GM19395 (cell line): ENCODE measurements at regions not wholly inside any gene's neighbourhood (a gene's known extent, or its start where the extent isn't known, plus 50 kb on each side); places are given as distances from the start of the nearest gene placed in this dataset.
"Not testable (repeated sequence)": the region's sequence is repeated elsewhere in the genome, so short reads cannot be mapped to it uniquely, and the experiment has no call there.

ENCODE experiments used
- ATAC-seq: cut with Tn5 transposase; IDR thresholded peaks from one replicate; pipeline ENCODE4 v1.9.1; 2021; ENCODE audit warnings: mild to moderate bottlenecking, moderate library complexity; ENCODE audit not compliant: unreplicated experiment

DNA sequence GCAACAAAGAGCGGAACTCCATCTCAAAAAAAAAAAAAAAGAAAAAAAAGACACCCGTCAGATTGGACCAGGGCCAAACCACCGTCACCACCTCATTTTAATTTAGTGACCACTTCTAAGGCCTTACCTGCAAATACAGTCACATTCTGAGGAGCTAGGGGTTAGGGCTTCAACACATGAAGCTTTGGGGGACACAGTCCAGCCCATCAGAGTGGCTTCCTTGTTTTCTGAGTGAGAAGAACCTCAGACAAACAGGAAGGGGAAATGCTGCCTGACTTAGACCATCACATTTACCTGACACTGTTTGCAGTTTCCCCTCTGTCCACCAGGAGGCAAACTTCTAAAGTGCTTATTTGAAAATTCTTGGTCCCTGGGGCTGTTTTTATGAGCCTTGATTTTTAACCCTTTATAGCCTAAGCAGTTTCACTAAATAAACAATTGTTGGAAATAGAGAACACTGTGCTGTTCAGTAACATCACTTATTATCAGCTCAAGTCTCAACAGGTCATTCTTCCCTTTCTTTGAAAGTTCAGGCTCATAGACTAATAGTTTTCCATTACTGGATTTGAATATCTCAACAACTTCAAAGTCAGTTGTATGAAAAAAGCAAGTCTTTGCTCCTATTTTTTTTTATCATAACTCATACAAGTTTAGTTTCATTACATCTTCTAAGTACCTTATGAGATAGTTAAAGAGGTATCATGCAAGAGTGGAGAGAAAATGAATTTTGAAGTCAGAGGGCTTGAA, 74.9 kb upstream of the WASF3 start:
- ATAC-seq: peak; percentile 73

DNA sequence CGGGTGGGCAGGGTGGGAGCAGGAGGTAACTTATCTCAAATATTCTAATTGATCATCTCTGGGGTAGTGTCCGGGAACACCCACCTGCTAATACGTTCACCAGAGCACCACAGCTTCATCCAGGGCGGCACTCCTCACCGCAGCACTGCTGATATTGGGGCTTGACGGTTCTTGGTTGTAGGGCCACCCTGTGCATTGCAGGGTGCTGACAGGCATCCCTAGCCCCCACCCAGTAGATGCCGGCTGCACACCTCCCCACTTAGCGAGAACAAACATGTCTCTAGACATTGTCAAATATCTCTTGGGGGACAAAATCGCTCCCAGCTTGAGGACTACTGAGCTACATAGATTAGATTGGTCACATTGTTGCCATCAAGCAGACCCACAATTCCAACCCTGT, 73.9 kb upstream of the WASF3 start:
- ATAC-seq: no peak

DNA sequence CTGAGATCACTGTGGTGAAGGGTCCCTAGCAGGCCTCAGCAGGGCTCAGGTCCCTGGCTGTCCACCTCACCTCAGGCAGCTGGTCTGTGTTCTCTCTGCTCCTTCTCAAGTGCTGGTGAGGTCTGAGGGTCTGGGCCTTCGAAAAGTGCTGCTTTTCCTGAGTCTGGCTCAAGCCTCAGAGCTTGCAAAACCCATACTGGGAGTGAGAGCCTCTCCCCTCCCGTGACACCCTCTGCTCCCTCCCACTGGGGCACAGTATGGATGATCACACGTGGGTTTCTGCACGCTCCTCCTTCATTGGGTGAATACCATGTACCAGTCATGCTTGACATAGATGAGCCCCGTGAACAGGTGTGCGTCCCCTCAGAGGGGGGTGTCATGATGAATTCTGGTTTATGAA, 73.3 kb upstream of the WASF3 start:
- no peak for ATAC-seq

DNA sequence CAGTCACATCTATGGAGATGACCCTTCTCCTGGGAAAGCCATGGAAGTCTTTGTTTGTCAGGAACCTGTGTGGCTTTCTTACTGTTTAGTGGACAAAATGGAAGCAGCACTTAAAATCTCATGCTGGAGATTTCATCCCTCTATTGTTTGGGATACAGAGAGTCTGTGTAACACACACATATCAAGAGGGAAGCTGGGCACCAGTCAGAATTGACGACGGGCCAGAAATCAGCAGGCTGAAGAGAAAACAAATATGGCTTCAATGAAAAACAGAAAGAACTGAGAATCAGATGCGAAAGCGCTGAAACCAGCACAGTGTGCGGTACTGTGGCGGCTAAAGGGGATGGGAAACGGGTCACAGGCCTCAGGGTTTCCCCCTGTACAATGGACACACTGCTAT, 72.2 kb upstream of the WASF3 start:
- no peak for ATAC-seq

DNA sequence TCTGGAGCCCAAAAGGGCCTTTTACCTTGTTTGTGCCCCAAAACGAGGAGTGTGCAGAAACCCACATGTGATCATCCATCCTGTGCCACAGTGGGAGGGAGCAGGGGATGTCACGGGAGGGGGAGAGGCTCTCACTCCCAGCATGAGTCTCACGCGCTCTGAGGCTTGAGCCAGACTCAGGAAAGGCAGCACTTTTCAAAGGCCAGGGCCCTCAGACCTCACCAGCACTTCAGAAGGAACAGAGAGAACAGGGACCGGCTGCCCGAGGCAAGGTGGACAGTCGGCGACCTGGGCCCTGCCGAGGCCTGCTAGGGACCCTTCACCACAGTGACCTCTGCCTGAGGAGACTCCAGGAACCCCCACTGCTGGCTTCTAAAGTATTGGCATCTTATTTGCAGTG, 71.7 kb upstream of the WASF3 start:
- ATAC-seq: no peak

DNA sequence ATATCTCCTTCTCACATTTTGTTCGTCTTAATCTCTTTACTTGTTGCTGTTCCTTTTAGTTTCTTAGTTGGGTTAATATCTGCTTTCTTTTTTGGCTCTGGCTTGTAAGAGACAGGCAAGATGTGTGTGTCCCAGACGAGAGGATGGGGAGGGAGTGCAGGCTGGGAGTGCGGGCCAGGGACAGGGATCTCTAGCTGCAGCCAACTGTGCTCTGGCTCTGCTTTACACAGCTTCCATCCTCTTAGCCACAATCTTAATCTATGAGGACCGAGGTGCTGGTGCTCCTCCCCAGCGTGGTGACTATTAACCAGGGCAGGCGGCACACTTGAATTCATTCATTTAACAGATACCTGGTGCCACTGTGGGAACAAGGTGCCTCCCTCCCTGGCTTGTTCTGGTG, 70.9 kb upstream of the WASF3 start:
- no peak for ATAC-seq

DNA sequence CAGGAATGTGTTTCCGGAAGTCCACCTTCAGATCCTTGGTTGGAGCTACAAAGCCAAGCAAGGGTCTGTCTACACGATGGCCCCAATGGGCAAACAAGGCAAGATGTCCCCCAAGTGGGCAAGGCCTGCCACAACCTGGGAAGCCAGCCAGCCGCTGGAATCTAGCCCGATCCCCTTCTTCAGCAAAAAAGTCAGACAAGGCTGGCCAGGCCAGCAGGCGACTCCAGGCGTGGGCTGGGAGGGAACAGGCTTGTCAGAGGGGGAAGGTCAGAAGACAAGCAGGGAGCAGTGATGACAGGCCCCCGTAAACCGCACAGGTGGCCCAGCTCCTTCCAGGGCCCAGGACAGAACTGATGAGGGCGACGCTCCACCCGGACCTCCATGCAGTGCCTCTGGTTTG, 69.7 kb upstream of the WASF3 start:
- no peak for ATAC-seq

DNA sequence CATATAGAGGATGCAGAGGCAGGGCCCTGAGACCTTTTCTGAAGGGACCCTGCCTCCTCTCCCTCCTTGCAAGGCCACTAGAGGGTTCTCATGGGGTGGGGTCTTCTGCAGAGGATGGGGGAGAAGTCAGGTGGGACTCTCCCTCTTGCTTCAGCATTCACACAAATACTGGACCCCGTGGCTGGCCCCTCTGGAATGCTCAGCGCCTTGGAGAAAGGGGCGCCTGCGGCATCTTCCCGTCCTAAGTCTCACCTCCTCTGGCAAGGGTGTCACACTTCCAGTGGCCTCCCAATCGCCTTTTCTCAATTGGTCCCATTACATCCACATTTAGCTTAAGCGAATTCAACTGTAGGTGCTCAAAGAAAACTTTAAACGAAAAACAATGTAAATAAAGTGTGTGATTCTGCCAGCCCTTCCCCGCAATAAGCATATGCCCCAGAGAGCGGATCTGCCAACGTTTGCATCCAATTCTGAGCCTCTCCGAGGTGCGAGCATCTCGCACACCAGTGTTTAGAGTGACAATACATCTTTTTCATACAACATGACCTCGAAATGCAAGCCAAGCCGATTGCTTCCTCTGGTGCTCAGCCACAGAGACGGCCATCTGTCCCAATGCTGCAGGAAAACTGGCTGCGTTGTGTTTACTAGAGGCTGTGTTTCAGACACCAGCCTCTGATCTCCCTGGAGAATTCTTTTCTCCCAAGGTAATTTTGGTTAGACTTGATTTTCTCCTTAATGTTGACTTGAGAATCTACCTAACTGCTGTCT, 69.1 kb upstream of the WASF3 start:
- no peak for ATAC-seq

DNA sequence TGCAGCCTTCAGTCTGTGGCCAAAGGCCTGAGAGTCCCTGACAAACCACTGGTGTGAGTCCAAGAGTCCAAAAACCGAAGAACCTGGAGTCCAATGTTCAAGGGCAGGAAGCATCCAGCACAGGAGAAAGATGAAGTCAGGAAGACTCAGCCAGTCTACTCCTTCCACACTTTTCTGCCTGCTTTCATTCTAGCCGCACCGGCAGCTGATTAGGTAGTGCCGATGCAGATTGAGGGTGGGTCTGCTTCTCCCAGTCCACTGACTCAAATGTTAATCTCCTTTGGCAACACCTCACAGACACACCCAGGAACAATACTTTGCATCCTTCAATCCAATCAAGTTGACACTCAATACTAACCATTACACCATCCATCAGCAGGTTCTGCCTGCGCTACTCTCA, 65.2 kb upstream of the WASF3 start:
- not testable (repeated sequence) for ATAC-seq

DNA sequence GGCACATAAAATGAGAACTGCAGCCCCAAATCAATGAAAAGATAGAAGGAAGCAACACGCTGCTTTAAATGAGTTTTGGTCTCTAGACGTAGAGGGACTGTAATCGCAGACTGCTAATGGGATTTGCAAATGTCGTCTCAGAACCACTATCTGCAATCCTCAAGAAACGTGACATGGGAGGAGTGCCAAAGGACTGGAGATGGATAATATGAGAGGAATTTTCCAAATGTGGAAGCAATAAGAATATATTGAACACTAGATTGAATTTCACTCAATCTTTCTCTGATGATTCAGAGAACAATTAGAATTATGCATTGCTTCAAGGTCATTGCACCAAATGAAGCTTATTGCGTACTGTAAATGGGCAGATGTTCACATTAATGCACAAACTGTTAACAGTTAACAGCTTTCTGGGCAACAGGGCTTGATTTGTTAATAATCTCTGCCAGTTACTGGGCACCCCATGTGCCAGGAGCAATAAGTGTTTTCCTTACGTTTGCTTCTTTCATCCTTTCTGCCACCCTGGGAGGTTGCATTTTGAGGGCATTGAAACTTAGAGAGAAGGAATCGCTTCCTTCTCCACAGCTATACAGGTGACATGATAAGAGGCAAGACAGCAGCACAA, 62.8 kb upstream of the WASF3 start:
- ATAC-seq: no peak

DNA sequence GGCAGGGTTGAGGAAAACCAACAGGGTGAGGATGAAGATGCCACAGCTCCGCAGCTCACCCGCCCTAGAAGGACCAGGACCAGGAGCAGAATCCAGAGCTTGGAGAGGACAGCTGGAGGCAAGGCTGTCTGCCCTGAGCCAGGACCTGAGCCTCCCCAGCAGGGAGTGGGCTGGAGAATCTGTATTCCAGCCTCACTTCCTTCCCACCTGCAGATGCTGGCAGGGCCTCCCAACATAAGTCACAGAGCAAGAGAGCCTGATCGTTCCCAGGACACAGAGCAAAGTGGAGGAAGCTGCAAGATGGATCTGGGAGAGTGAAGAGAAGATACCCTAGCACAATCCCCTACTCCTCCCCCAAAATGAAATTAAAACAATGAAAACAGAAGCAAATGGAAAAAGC, 61.7 kb upstream of the WASF3 start:
- ATAC-seq: no peak

DNA sequence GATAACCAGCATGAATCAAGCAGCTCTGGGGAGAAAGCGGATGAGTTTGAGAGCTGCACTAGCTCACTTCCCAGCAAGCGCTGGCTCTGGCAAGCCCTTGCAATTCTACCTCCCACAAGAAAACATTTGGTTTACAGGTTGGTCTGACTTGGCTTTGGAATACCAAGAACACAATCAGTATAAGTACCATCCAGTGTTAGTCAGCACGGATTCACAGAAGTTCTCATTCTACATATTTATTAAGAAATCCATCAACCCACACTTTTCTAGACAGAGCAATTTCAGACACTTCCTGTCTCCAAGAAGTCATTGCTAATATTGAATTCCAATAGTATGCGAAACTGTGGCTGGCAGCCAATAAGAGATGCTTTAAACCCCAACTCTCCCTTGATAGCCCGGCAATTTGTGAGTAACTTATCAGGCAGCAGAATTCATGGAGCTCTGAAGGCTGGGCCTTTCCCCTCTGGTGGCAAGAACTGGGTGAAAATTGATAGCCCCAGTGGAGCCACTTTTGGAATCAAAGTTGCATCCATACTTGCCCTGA, 59.4 kb upstream of the WASF3 start:
- ATAC-seq: no peak

DNA sequence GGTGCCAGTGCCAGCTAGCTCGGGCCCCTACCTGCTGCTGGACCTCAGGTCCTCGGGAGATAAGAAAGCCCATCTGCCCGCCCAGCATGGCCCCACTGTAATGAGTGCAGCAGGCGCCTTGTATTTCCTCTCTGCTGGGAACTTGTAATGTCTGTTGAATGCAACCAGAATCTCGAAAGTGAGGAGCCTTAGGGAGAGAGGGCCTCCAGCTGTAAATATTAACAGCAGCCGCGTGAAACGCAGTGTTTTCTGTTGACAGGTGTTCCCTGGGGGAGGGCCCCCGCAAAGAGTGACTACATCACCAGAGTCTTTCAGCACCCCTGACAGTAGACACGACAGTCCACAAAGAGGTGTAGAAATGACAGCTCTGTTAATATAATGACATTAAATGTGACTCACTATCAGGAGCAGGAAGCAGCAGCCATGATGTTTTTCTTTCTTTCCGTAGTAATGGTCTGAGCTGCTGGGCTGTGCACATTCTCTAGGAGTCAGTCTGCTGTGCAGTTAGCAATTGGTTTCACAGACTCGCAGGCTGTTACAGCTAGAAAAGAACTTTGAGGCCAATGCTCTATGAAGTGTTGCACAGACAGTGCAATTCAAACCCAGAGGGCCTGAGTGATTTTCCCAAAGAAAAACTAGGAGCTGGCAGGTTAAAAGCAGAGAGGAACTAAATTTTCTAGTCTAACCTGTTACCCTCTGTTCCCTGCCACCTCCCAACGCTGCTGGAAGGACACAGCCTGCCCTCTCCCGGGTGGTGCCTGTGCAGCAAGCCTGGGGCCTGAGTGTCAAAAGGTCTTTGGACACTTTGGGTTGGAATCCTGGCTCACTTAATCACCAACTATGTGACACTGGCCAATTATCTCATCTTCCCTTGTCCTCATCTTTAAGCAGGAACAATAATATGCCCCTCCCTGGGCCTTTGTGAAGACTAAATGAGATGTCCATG, 58.6 kb upstream of the WASF3 start:
- no peak for ATAC-seq

DNA sequence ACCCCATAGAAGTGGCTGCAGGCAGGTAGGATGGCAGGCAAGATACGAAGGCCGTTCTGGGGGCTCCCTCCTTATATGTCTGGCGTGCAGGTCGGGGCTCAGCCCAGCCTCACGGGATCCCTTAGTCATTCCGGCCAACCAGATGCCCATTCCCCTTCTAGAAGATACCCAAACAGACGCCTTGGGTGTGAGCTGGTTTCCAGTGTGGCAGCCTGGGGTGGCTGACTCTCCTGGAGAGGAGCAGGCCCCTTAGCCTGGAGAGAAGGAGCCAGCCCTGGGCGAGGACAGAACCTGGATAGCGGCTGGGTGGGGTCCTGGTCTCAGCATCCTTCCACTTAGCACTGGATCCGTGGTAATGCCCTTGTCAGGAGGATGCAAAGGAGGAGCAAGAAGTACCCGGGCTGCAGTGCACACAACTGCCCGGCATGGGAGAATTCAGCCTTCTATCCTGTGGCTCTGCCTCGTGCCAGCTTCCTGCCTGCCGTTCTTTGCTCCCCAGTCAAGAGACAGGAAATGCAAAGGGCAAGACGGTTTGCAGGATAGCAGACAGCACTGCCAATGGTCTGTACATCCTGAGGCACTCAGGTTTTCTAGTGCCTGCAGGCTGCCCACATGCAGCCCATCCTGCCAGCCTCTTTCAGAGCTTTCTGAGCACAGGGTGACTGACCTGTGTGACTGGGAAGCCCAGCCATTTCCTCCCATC, 56.7 kb upstream of the WASF3 start:
- no peak for ATAC-seq

DNA sequence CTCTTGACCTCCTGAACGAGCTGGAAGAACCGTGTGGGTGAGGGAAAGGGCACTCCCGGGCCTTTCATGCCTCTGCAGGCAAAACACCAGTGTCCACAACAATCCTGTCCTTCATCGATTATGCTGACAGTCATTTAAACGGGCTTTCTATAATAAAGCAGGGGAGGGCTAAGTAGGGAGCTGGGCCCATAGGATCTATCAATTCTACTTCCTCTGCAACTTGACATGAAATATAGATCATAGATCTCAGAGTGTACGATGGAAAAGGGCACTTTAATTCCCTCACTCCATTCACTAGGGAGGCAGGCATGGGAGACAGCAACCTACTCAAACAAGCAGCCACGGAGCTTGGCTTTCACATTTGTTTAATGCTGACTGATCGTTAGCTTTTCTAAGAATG, 55.8 kb upstream of the WASF3 start:
- ATAC-seq: no peak

DNA sequence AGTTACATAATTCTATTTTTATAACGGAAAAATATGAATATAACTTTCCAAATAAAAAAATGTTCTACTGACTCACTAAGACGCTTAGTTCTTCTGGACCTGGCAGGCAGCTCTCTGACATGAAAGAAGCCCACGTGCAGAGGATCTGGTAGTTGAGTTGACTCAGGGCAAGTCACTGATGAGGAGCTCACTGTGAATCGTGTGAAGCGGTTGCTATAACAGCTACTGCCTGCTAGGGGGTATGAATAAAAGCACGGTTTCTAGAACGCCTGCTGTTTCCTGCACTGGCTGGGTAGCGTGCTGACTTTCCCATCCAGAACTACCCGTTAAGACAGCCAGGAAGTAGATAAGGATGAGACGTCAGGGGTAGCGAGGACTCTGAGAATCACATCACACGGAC, 54.7 kb upstream of the WASF3 start:
- ATAC-seq: no peak

DNA sequence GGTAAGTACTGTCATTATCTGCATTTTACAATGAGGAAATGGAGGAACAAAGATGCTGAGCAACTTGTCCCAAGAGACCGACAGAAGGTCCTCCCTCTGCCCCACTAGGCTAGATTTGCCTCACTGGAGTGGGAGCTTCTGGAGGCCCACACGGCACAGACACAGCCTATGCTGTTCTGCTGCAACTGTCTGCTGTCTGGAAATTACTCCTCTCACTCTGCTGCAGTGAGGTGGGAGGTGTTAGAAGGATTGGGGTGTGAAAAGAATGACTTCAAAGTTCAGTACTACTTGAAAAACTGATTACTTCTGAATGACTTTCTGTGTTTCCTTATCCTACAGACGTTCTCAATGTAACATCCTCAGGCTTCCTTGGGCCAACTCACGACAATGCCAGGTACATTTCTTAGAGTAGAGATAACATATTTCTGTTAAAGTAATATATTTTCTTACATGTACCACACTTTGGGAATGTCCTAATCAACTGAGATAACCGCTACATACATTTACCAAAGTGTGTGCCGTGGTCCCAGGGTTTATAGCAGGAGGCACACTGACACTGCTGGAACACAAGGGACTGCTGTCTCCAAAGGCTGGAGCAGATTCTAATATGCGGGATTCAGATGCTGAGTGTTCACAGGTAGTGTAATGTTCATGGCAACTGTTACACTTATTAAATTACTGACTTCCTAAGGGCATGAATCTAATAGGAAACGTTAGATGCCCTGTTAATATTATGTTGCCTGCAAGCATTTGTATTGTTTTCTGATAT, 53.5 kb upstream of the WASF3 start:
- ATAC-seq: no peak
